Fibroblast of skin of left quadriceps (primary cell): ENCODE measurements at regions not wholly inside any gene's neighbourhood (a gene's known extent, or its start where the extent isn't known, plus 50 kb on each side); places are given as distances from the start of the nearest gene placed in this dataset.

Experiments used
- DNase-seq, 2 experiments: peaks; one replicate each; pipeline ENCODE4 v3.0.0-alpha.2; 2013; ENCODE audit warnings: low read depth in 2 of 2

DNA sequence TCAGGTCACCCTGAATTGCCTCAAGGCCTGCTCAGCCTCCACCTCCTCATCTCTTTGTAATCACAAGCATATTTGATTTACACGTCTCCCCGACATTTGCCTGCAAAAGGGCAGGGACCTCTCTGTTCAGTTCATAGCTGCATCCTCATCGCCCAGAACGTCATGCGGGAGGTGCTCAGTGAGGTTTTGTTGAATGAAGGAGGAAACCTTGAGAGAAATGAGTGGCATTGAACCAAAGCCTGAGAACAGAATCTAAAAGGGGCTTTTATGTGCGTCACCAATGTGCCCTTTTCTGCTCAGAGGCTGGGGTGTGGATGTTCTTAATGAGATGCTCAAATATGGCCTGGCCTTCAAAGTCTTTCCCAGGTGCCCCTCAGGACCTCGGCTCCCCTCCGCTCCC lies 50.0 kb upstream of the LHX5 start:
- DNase-seq = no peak
